Rectal smooth muscle tissue (tissue), 1 donor: ENCODE measurements at regions not wholly inside any gene's neighbourhood (a gene's known extent, or its start where the extent isn't known, plus 50 kb on each side); places are given as distances from the start of the nearest gene placed in this dataset.
"Not testable (repeated sequence)": the region's sequence is repeated elsewhere in the genome, so short reads cannot be mapped to it uniquely, and the experiment has no call there.

Experiments used
- H3K27ac ChIP-seq: one replicate; pipeline ENCODE4 v1.7.0; 2013; ENCODE audit warnings: low read depth, low read length, inconsistent platforms
- H3K27me3 ChIP-seq: one replicate; pipeline ENCODE4 v1.7.0; 2013; ENCODE audit warnings: low read length; ENCODE audit not compliant: control insufficient read depth, insufficient read depth
- H3K36me3 ChIP-seq: one replicate; pipeline ENCODE4 v1.7.0; 2013; ENCODE audit warnings: low read length; ENCODE audit not compliant: control insufficient read depth, insufficient read depth
- H3K4me1 ChIP-seq: one replicate; pipeline ENCODE4 v1.7.0; 2013; ENCODE audit warnings: low read length; ENCODE audit not compliant: control insufficient read depth, insufficient read depth
- H3K4me3 ChIP-seq: one replicate; pipeline ENCODE4 v1.7.0; 2013; ENCODE audit warnings: low read length
- H3K9ac ChIP-seq: one replicate; pipeline ENCODE4 v1.7.0; 2013; ENCODE audit warnings: low read length

- Histone ChIP-seq H3K4me1 (no peaks in the 10 kb centered on the region), H3K27me3 (no peaks in the 10 kb centered on the region), H3K4me3 (no peak overlapping the region), H3K9ac (no peak overlapping the region), H3K27ac (no peak overlapping the region), H3K36me3 (no peaks in the 10 kb centered on the region)
Observed at GRCh38 chr10:33917069-33917780, 582.8 kb upstream of the NRP1 start.

DNA sequence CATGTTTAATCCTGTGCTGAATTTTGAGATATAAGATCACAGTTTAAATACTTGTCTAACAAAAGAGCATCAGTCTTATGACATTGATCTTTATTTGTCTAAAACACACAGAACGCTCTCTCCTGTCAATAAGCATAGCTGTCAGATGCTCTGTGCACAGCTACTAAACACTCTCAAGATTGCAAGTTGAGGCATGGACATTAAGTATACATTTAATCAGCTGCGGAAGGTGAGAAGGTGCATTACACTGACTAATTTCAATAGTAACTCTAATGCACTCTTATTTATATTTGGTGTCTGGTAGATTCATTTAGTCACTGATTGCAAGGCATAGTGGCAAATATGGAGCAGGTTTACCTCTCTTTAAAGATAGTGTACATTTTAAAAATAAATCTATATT is 580.3 kb upstream of the NRP1 start:
- H3K9ac ChIP-seq = no peak overlapping the region
- no peaks in the 10 kb centered on the region for H3K36me3 ChIP-seq
- no peaks in the 10 kb centered on the region for H3K4me1 ChIP-seq
- no peak overlapping the region for H3K4me3 ChIP-seq
- no peaks in the 10 kb centered on the region for H3K27me3 ChIP-seq
- H3K27ac ChIP-seq = no peak overlapping the region

GRCh38 chr10:33913194-33913593 is 578.7 kb upstream of the NRP1 start:
- Histone ChIP-seq H3K9ac (no peak overlapping the region), H3K36me3 (no peaks in the 10 kb centered on the region), H3K27me3 (no peaks in the 10 kb centered on the region), H3K4me3 (no peak overlapping the region), H3K4me1 (no peaks in the 10 kb centered on the region), H3K27ac (no peak overlapping the region)

DNA sequence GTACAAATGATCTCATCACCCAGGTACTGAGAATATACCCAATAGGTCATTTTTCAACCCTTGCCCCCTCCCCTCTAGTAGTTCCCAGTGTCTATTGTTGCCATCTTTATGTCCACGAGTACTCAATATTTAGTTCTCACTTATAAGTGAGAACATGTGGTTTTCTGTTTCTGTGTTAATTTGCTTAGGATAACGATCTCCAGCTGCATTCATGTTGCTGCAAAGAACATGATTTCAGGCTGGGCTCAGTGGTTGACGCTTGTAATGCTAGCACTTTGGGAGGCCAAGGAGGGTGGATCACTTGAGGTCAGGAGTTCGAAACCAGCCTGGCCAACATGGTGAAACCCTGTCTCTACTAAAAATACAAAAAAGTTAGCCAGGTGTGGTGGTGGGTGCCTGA is 575.0 kb upstream of the NRP1 start:
- H3K27me3 ChIP-seq, H3K27ac ChIP-seq, H3K4me3 ChIP-seq, H3K9ac ChIP-seq, H3K36me3 ChIP-seq, H3K4me1 ChIP-seq: not testable (repeated sequence)

GRCh38 chr10:33901166-33901565 is 566.7 kb upstream of the NRP1 start:
- Histone ChIP-seq H3K36me3 (no peaks in the 10 kb centered on the region), H3K9ac (no peak overlapping the region), H3K4me1 (no peaks in the 10 kb centered on the region), H3K27me3 (no peaks in the 10 kb centered on the region), H3K27ac (peak overlapping the region; percentile 14), H3K4me3 (no peak overlapping the region)

GRCh38 chr10:33900596-33900995 is 566.1 kb upstream of the NRP1 start:
- Histone ChIP-seq H3K27ac (no peak overlapping the region), H3K4me1 (no peaks in the 10 kb centered on the region)

DNA sequence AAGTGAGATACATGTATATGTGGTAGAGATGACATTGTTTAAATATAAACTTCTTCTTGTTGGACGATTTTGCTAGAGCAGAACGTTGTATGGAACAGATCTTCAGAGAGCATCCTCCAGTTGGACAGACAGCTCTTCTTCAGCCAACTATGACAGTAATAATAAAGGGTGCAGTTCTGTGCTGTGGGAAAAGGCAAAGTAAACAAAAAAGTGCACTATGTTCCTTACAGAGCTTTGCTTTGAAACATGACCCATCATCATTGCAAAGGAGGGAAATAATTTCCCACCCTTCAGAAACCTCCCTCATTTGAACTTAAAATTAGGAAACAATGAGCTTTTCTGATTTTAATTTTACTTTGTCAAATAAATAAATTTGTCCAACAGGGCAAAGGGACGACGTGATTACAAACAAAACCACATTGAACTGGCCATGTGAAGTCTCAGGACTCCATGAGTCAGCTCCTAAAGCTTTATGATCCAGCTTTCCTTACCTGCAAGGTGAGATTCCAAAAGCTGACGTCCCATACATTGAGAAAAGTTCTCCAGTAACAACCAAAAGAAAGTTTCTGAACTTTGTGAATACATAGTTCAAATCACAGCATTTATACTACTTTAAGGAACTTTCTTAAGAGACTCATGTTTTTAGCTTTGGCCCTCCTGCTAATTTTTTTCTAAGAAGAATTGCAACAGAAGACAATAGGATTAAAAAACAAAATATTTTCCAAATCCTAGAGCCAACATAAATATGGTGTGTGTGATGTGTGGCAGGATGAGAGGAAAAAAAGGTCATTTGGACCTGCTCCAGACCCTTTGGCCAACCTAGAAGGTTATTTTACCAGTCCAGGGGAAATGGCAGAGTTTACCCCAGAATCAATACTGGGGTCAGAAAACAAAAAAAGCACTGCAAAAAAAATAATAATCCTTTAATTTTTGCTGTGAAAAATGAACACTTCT is 565.4 kb upstream of the NRP1 start:
- no peaks in the 10 kb centered on the region for H3K27me3 ChIP-seq
- no peaks in the 10 kb centered on the region for H3K36me3 ChIP-seq
- no peak overlapping the region for H3K9ac ChIP-seq
- no peaks in the 10 kb centered on the region for H3K4me1 ChIP-seq
- no peak overlapping the region for H3K27ac ChIP-seq
- H3K4me3 ChIP-seq = no peak overlapping the region

More at GRCh38 chr10:33900596-33900995, 566.1 kb upstream of the NRP1 start:
- H3K4me3 ChIP-seq = no peak overlapping the region
- no peaks in the 10 kb centered on the region for H3K27me3 ChIP-seq
- no peaks in the 10 kb centered on the region for H3K36me3 ChIP-seq
- H3K9ac ChIP-seq = no peak overlapping the region

DNA sequence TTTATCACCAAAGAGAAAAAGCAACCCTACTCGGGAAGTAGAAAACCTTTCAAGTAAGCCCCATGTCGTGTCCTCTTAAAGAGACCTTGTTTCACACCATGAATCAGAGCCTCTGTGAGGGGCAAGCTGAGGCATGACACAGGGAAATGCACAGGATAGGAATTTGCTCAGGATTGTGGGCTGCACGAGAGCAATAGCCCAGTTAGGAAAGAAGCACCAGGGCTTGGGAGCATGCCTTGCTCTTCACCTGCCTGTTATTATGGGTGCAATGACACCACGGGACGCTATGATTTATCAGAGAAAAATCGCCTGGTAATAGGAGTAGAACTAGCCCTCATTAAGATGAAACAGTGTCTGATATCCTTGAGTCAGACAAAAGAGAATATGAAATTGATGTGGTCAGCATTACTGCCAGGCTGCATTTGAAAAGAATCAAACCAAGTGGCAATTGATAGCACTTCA is 562.9 kb upstream of the NRP1 start:
- no peak overlapping the region for H3K27ac ChIP-seq
- no peak overlapping the region for H3K9ac ChIP-seq
- H3K36me3 ChIP-seq = no peaks in the 10 kb centered on the region
- no peaks in the 10 kb centered on the region for H3K4me1 ChIP-seq
- H3K27me3 ChIP-seq = no peaks in the 10 kb centered on the region
- H3K4me3 ChIP-seq = no peak overlapping the region

- Histone ChIP-seq H3K4me3 (no peak overlapping the region), H3K27me3 (no peaks in the 10 kb centered on the region), H3K9ac (no peak overlapping the region), H3K4me1 (no peaks in the 10 kb centered on the region), H3K27ac (no peak overlapping the region), H3K36me3 (no peaks in the 10 kb centered on the region)
Observed at GRCh38 chr10:33893506-33893905, 559.0 kb upstream of the NRP1 start.

GRCh38 chr10:33889371-33889770 is 554.9 kb upstream of the NRP1 start:
- Histone ChIP-seq H3K36me3 (no peaks in the 10 kb centered on the region), H3K4me1 (no peaks in the 10 kb centered on the region)

DNA sequence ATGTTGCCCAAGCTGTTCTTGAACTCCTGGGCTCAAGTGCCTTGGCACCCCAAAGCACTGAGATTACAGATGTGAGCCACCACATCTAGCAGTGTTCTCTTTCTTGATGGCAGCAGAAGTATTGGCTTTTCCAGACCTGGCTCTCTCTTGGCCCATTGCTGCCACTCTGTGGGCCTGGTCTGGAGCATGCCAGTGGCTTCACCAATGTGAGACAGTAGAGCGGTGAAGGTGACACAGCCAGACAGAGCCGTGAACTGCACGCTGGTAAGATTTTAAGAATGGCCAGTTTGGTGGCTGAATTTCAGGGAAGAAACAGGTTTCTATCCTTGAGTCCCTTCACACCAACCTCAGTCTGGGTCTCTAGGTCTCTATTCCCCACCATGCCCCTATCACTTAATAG is 552.7 kb upstream of the NRP1 start:
- H3K27me3 ChIP-seq = no peaks in the 10 kb centered on the region
- no peak overlapping the region for H3K27ac ChIP-seq
- H3K4me3 ChIP-seq = no peak overlapping the region
- no peaks in the 10 kb centered on the region for H3K4me1 ChIP-seq
- H3K9ac ChIP-seq = no peak overlapping the region
- H3K36me3 ChIP-seq = no peaks in the 10 kb centered on the region

More at GRCh38 chr10:33889371-33889770, 554.9 kb upstream of the NRP1 start:
- Histone ChIP-seq H3K9ac (no peak overlapping the region), H3K27me3 (no peaks in the 10 kb centered on the region), H3K27ac (no peak overlapping the region), H3K4me3 (no peak overlapping the region)

- Histone ChIP-seq H3K9ac (no peak overlapping the region), H3K36me3 (no peaks in the 10 kb centered on the region), H3K27me3 (no peaks in the 10 kb centered on the region), H3K4me3 (no peak overlapping the region), H3K4me1 (no peaks in the 10 kb centered on the region), H3K27ac (no peak overlapping the region)
Observed at GRCh38 chr10:33886299-33886698, 551.8 kb upstream of the NRP1 start.
